Naive B cell (primary cell): ENCODE measurements at regions not wholly inside any gene's neighbourhood (a gene's known extent, or its start where the extent isn't known, plus 50 kb on each side); places are given as distances from the start of the nearest gene placed in this dataset.

Source experiments
- ATAC-seq, 2 donors: fragments of 150-1000 bp; cut with Tn5 transposase; 2 replicates each; pipeline ENCODE4 v1.10.0; 2021; ENCODE audit warnings: low read depth in 2 of 2, mild to moderate bottlenecking in 2 of 2, moderate library complexity in 2 of 2
- DNase-seq: peaks from one replicate; pipeline ENCODE4 v3.0.0; 2022
- H3K27ac Mint-ChIP-seq, 6 donors: one replicate each; pipeline ENCODE4 v1.8.0; 2020 to 2022; ENCODE audit warnings: mild to moderate bottlenecking in 6 of 6, mixed read lengths in 6 of 6, moderate library complexity in 5 of 6, inconsistent platforms in 2 of 6
- H3K27me3 Mint-ChIP-seq, 3 donors: one replicate each; pipeline ENCODE4 v1.8.0; 2021 to 2022; ENCODE audit warnings: mixed read lengths in 3 of 3, mild to moderate bottlenecking in 1 of 3
- H3K36me3 Mint-ChIP-seq, 2 donors: one replicate each; pipeline ENCODE4 v1.8.0; 2020 to 2022; ENCODE audit warnings: mixed read lengths in 2 of 2, inconsistent platforms in 1 of 2, mild to moderate bottlenecking in 1 of 2
- H3K4me1 Mint-ChIP-seq, 3 donors: one replicate each; pipeline ENCODE4 v1.8.0; 2020 to 2022; ENCODE audit warnings: mixed read lengths in 3 of 3, inconsistent platforms in 1 of 3, mild to moderate bottlenecking in 1 of 3, moderate library complexity in 1 of 3
- H3K4me3 Mint-ChIP-seq, 8 donors: one replicate each; pipeline ENCODE4 v1.8.0; 2020 to 2022; ENCODE audit warnings: mild to moderate bottlenecking in 8 of 8, mixed read lengths in 8 of 8, moderate library complexity in 8 of 8, inconsistent platforms in 2 of 8
- H3K9me3 Mint-ChIP-seq, 7 donors: one replicate each; pipeline ENCODE4 v1.8.0; 2020 to 2022; ENCODE audit warnings: mixed read lengths in 7 of 7, mild to moderate bottlenecking in 5 of 7, inconsistent platforms in 2 of 7, moderate library complexity in 1 of 7

DNA sequence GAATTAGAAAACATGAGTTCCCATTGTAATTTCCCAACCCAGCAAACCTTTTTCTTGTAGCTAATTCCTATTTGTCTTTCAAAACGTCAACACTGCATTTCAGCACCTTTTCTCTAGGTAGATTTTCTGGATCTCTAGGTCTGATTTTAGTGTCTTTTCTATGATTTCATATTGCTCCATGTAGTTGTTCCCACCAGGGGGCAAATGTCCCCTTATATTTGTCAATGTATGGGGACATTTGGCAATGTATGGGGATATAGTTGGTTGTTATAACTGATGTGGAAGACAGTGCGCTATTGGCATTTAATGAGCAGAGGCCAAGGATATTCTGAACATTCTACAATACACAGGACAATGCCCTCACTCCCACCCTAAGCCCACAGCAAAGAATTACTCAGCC, 273.9 kb upstream of the ADRA1B start:
- no peak overlapping the region for H3K4me3 Mint-ChIP-seq
- H3K4me1 Mint-ChIP-seq, result no peaks in the 10 kb centered on the region
- no peak overlapping the region for H3K27ac Mint-ChIP-seq
- no peaks in the 10 kb centered on the region for H3K36me3 Mint-ChIP-seq
- H3K27me3 Mint-ChIP-seq, result peaks cover 12 to 19% (median 17%) of the 10 kb centered on the region in 3 donors
- DNase-seq (no peak), ATAC-seq (no peak)
- H3K9me3 Mint-ChIP-seq, result peaks cover 0 to 2% (median 0%) of the 10 kb centered on the region in 7 donors

DNA sequence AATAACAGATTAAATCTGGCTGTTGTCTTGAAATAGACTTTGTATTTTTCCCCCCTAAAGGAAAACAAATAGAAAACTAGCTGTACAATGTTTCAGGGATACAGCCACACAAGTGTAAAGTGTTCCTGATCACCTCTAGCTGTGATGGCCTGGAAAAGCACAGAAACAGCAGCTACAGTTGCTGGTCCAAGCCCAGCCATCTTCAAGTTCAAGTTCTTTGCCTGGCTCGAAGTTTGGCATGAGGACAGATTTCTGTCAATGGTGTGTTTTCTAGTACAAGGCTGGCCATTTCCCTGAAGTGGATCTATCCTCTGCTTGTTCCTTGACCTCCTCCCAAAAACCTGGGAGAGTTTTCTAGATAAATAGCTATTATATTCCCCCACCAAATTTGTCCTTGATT, 272.2 kb upstream of the ADRA1B start:
- DNase-seq (no peak), ATAC-seq (no peak)
- Mint-ChIP-seq H3K27ac (no peak overlapping the region), H3K4me1 (no peaks in the 10 kb centered on the region), H3K36me3 (no peaks in the 10 kb centered on the region), H3K9me3 (no peaks in the 10 kb centered on the region), H3K4me3 (no peak overlapping the region), H3K27me3 (peaks cover 13 to 19% (median 19%) of the 10 kb centered on the region in 3 donors)

GRCh38 chr5:159645179-159645846, 271.0 kb upstream of the ADRA1B start:
- Mint-ChIP-seq H3K27ac (no peak overlapping the region), H3K27me3 (peaks cover 13 to 19% (median 19%) of the 10 kb centered on the region in 3 donors), H3K9me3 (no peaks in the 10 kb centered on the region), H3K4me3 (no peak overlapping the region), H3K36me3 (no peaks in the 10 kb centered on the region), H3K4me1 (no peaks in the 10 kb centered on the region)
- ATAC-seq, result no peak
- DNase-seq, result no peak

DNA sequence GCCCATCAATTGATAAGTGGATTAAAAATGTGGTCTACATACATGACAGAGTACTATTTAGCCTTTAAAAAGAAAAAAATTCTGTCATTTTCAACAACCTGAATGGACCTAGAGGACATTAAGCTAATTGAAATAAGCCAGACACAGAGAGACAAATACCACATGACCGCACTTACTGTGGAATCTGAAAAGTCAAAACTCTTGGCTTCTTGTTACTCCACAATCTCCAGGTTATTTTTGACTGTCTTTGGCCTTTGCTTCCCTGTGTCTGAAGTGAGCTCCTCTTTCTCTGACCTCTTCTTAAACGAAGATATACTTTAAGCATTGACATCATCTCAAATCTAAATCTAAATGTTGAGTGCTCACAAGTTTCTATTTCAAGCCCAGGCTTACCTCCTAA, 265.5 kb upstream of the ADRA1B start:
- peaks cover 10 to 17% (median 12%) of the 10 kb centered on the region in 3 donors for H3K27me3 Mint-ChIP-seq
- H3K4me1 Mint-ChIP-seq, result no peaks in the 10 kb centered on the region
- no peaks in the 10 kb centered on the region for H3K9me3 Mint-ChIP-seq
- no peak for DNase-seq
- no peak for ATAC-seq
- no peak overlapping the region for H3K27ac Mint-ChIP-seq
- no peak overlapping the region for H3K4me3 Mint-ChIP-seq
- H3K36me3 Mint-ChIP-seq, result no peaks in the 10 kb centered on the region

GRCh38 chr5:159655757-159656409, 260.4 kb upstream of the ADRA1B start:
- H3K36me3 Mint-ChIP-seq, result no peaks in the 10 kb centered on the region
- no peaks in the 10 kb centered on the region for H3K4me1 Mint-ChIP-seq
- DNase-seq (no peak), ATAC-seq (no peak)
- no peaks in the 10 kb centered on the region for H3K27me3 Mint-ChIP-seq
- H3K9me3 Mint-ChIP-seq, result no peaks in the 10 kb centered on the region
- peak overlapping the region in 1 of 6 donors; percentile 32 for H3K27ac Mint-ChIP-seq
- H3K4me3 Mint-ChIP-seq, result no peak overlapping the region

- Mint-ChIP-seq H3K4me3 (no peak overlapping the region), H3K4me1 (no peaks in the 10 kb centered on the region)
These were observed 259.0 kb upstream of the ADRA1B start for GRCh38 chr5:159657298-159657697.

DNA sequence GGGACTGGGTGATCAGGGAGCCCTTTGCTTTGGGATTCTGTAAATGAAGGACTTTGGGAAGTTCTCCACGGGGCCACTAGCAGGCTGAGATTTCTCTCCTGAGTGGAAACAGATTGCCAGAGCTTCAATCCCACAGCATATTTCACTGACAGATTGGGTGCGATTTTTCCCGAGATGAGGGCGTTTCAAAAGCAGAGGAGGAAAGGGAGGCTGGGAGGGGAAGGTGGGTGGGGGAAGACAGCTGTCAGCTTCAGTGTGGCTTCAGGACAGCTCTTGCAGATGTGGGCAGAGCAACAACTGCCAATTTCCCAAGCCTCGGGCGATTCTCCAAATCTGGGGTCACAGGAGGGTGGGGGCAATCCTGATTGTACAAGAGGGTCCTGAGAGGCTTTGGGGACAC, 258.5 kb upstream of the ADRA1B start:
- no peaks in the 10 kb centered on the region for H3K27me3 Mint-ChIP-seq
- ATAC-seq (no peak), DNase-seq (no peak)
- no peak overlapping the region for H3K27ac Mint-ChIP-seq
- H3K36me3 Mint-ChIP-seq, result no peaks in the 10 kb centered on the region
- no peaks in the 10 kb centered on the region for H3K9me3 Mint-ChIP-seq
- no peak overlapping the region for H3K4me3 Mint-ChIP-seq
- no peaks in the 10 kb centered on the region for H3K4me1 Mint-ChIP-seq

More at GRCh38 chr5:159657298-159657697, 259.0 kb upstream of the ADRA1B start:
- DNase-seq, result no peak
- H3K27me3 Mint-ChIP-seq, result no peaks in the 10 kb centered on the region
- ATAC-seq, result no peak
- no peak overlapping the region for H3K27ac Mint-ChIP-seq
- no peaks in the 10 kb centered on the region for H3K36me3 Mint-ChIP-seq
- H3K9me3 Mint-ChIP-seq, result no peaks in the 10 kb centered on the region

DNA sequence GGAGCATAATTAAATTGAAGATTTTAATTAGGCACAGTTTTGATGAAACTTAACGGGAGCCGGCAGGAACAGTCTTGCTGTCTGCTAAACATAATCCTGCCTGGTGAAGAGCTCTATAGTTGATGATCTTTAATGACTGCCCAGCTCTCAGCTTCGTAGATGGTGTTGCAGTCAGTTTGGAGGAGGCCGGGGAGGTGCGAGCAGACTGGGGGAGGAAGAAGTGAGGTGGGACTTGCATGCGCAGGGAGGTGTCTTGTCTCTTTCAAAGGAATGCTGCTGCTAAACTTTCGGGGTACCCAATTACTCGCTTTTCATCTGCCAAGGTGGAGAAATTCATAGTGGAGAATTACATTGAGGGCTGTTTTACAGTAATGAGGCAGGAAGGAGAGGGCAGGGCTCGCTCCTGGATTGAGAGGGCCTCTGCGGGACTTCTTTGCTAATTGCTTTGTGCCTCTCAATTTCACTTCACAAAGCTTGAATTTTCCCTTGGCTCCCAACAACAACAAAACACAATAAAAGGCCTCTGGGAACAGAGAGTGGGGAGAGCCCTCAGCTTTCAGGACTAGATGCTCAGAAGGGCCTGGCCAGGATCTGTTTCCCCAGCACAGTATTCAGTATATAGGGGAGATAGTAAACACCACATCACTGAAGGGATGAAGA, 257.9 kb upstream of the ADRA1B start:
- H3K4me1 Mint-ChIP-seq, result no peaks in the 10 kb centered on the region
- H3K9me3 Mint-ChIP-seq, result no peaks in the 10 kb centered on the region
- no peaks in the 10 kb centered on the region for H3K27me3 Mint-ChIP-seq
- no peak for ATAC-seq
- no peak overlapping the region for H3K4me3 Mint-ChIP-seq
- H3K27ac Mint-ChIP-seq, result no peak overlapping the region
- no peak for DNase-seq
- H3K36me3 Mint-ChIP-seq, result no peaks in the 10 kb centered on the region

DNA sequence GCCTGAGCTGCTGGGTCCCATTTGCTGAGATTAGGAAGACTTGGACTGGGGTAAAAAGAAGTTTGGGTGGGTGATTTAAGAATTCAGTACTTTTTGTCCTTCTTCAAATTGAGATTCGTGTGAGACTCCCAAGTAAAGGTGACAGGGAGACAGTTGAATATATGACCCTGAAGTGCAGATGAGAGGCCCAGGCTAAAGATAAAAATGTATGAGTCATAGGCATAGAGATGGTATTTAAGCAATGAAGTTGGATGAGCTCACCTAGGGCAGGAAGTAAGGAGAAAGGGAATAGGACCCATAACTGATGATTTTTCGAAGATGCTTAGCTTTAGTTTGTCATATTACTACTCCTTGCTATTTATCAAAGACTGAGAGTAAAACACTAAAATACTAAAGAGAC, 255.9 kb upstream of the ADRA1B start:
- ATAC-seq (no peak), DNase-seq (no peak)
- no peaks in the 10 kb centered on the region for H3K4me1 Mint-ChIP-seq
- no peak overlapping the region for H3K4me3 Mint-ChIP-seq
- no peak overlapping the region for H3K27ac Mint-ChIP-seq
- H3K27me3 Mint-ChIP-seq, result peaks cover 0 to 8% (median 5%) of the 10 kb centered on the region in 3 donors
- no peaks in the 10 kb centered on the region for H3K36me3 Mint-ChIP-seq
- H3K9me3 Mint-ChIP-seq, result no peaks in the 10 kb centered on the region

GRCh38 chr5:159663986-159664385, 252.3 kb upstream of the ADRA1B start:
- ATAC-seq, result no peak
- H3K4me3 Mint-ChIP-seq, result no peak overlapping the region
- DNase-seq, result no peak
- no peaks in the 10 kb centered on the region for H3K4me1 Mint-ChIP-seq
- H3K27ac Mint-ChIP-seq, result no peak overlapping the region
- H3K27me3 Mint-ChIP-seq, result peaks cover 2 to 10% (median 5%) of the 10 kb centered on the region in 3 donors
- H3K9me3 Mint-ChIP-seq, result no peaks in the 10 kb centered on the region
- no peaks in the 10 kb centered on the region for H3K36me3 Mint-ChIP-seq

DNA sequence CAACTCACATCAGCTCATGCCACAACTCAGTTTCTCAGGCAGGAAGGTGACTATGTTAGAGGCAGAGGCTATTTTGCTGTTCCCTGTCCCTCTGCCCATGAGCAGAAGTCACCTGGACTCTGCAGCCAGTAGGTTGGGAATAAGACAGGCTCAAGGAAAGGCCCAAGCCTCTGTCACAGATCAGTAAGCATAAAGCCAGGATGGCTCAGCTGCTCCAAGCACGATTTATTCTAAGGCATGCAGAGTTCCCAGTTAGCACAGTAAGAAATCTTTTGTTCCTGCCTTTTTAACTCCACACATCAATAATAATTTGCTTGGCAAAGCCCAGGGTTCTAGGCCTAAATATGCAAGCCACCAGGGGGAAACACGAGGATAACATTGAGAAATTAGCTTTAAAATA, 249.0 kb upstream of the ADRA1B start:
- no peak overlapping the region for H3K4me3 Mint-ChIP-seq
- peaks cover 13 to 20% (median 17%) of the 10 kb centered on the region in 3 donors for H3K27me3 Mint-ChIP-seq
- ATAC-seq (no peak), DNase-seq (no peak)
- H3K36me3 Mint-ChIP-seq, result peaks cover 0 to 8% of the 10 kb centered on the region in 2 donors
- H3K9me3 Mint-ChIP-seq, result peaks cover 0 to 9% (median 3%) of the 10 kb centered on the region in 7 donors
- H3K4me1 Mint-ChIP-seq, result no peaks in the 10 kb centered on the region
- H3K27ac Mint-ChIP-seq, result no peak overlapping the region

DNA sequence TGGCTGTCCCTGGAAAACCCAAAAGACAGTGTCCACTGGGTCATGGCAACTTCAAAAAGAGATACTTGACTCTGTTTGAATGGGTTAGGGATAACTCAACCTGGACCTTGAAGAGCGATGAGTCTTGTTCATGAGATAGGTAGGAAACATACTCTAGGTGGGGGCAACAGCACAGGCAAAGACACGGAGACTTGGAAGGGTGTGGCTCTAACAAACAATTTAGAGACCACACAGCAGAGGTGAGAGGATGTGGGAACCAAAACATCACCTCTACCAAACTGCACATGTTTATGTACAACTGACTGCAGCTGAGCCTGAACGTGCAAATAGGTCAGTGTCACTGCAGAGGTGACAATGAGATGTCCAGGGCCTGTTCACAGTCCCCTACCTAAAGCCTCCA, 247.7 kb upstream of the ADRA1B start:
- DNase-seq (no peak), ATAC-seq (no peak)
- peaks cover 0 to 8% of the 10 kb centered on the region in 2 donors for H3K36me3 Mint-ChIP-seq
- H3K4me1 Mint-ChIP-seq, result no peaks in the 10 kb centered on the region
- no peak overlapping the region for H3K4me3 Mint-ChIP-seq
- no peak overlapping the region for H3K27ac Mint-ChIP-seq
- H3K9me3 Mint-ChIP-seq, result peaks cover 2 to 15% (median 6%) of the 10 kb centered on the region in 7 donors
- peaks cover 15 to 20% (median 17%) of the 10 kb centered on the region in 3 donors for H3K27me3 Mint-ChIP-seq

DNA sequence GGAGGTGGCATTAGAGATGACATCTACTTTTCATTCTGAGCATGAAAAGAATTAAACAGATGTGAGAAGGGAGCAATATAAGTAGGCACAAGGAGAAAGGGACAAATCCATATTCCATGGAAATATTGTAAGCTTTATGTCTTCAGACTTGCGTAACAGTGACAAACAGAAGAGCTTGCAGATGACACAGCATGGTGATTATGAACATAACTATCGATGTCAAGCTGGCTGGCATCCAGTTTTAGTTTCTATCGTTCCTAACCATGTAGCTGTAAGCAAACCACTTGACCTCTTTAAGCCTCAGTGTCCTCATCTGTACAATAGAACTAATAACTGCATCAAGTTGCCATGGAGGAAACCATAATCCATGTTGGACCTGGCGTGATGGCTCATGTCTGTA, 246.7 kb upstream of the ADRA1B start:
- Mint-ChIP-seq H3K27ac (no peak overlapping the region), H3K27me3 (peaks cover 11 to 20% (median 12%) of the 10 kb centered on the region in 3 donors), H3K9me3 (peaks cover 2 to 22% (median 9%) of the 10 kb centered on the region in 7 donors), H3K36me3 (peaks cover 0 to 8% of the 10 kb centered on the region in 2 donors), H3K4me3 (no peak overlapping the region), H3K4me1 (no peaks in the 10 kb centered on the region)
- ATAC-seq, result no peak
- no peak for DNase-seq

DNA sequence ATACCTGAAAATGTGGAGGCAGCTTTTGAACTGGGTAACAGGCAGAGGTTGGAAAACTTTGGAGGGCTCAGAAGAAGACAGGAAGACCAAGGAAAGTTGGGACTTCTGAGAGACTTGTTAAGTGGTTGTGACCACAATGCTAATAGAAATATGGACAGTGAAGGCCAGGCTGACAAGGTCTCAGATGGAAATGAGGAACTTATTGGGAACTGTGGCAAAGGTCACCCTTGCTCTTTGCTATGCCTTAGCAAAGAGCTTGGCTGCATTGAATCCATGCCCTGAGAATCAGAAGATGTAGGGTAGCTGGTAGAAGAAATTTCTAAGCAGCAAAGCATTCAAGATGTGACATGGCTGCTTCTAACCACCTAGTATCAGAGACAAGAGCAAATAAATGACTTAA, 244.4 kb upstream of the ADRA1B start:
- Mint-ChIP-seq H3K36me3 (peaks cover 0 to 8% of the 10 kb centered on the region in 2 donors), H3K4me1 (no peaks in the 10 kb centered on the region), H3K9me3 (peaks cover 2 to 22% (median 9%) of the 10 kb centered on the region in 7 donors), H3K27me3 (peaks cover 9 to 20% (median 12%) of the 10 kb centered on the region in 3 donors), H3K4me3 (peak overlapping the region in 1 of 8 donors; percentile 16), H3K27ac (no peak overlapping the region)
- ATAC-seq, result no peak
- DNase-seq, result no peak
